Nephron (organoid): ENCODE measurements at regions not wholly inside any gene's neighbourhood (a gene's known extent, or its start where the extent isn't known, plus 50 kb on each side); places are given as distances from the start of the nearest gene placed in this dataset.

ENCODE experiments used
- H3K27ac Mint-ChIP-seq, 3 experiments: 2 replicates each; pipeline ENCODE4 v1.8.0; 2020; ENCODE audit warnings: mixed read lengths in 3 of 3, mild to moderate bottlenecking in 2 of 3, moderate library complexity in 1 of 3
- H3K27me3 Mint-ChIP-seq: 2 replicates; pipeline ENCODE4 v1.8.0; 2021; ENCODE audit warnings: low read depth, mild to moderate bottlenecking, moderate library complexity, mixed read lengths
- H3K36me3 Mint-ChIP-seq: 2 replicates; pipeline ENCODE4 v1.8.0; 2020; ENCODE audit warnings: low read depth, mixed read lengths
- H3K4me1 Mint-ChIP-seq: 2 replicates; pipeline ENCODE4 v1.8.0; 2020; ENCODE audit warnings: mixed read lengths
- H3K4me3 Mint-ChIP-seq, 3 experiments: 2 replicates each; pipeline ENCODE4 v1.8.0; 2020; ENCODE audit warnings: mild to moderate bottlenecking in 3 of 3, mixed read lengths in 3 of 3, moderate library complexity in 2 of 3
- H3K9me3 Mint-ChIP-seq: 2 replicates; pipeline ENCODE4 v1.8.0; 2020; ENCODE audit warnings: mixed read lengths
- CTCF ChIP-seq, 3 experiments: fragments of 200-600 bp; sonication (generic); IDR thresholded peaks; one replicate each; pipeline ENCODE4 v1.5.0; 2021; ENCODE audit warnings: antibody characterized with exemption in 3 of 3; ENCODE audit not compliant: unreplicated experiment in 3 of 3

- TF ChIP-seq CTCF (IDR thresholded peaks at IDR 0.05; ENCODE audit: unreplicated experiment in 3 of 3) = no peak
- Mint-ChIP-seq H3K4me3 (no peak overlapping the region), H3K9me3 (no peaks in the 10 kb centered on the region), H3K36me3 (no peaks in the 10 kb centered on the region), H3K27ac (no peak overlapping the region), H3K27me3 (no peaks in the 10 kb centered on the region), H3K4me1 (no peaks in the 10 kb centered on the region)
Measured at GRCh38 chr7:131242123-131242650, 85.5 kb upstream of the MKLN1 start.

- Mint-ChIP-seq H3K36me3 (no peaks in the 10 kb centered on the region), H3K27ac (no peak overlapping the region), H3K27me3 (no peaks in the 10 kb centered on the region), H3K9me3 (no peaks in the 10 kb centered on the region), H3K4me1 (no peaks in the 10 kb centered on the region), H3K4me3 (no peak overlapping the region)
- no peak for TF ChIP-seq CTCF (IDR thresholded peaks at IDR 0.05; ENCODE audit: unreplicated experiment in 3 of 3)
Measured at GRCh38 chr7:131244259-131244852, 83.3 kb upstream of the MKLN1 start.

- H3K27ac Mint-ChIP-seq = no peak overlapping the region
- no peak for TF ChIP-seq CTCF (IDR thresholded peaks at IDR 0.05; ENCODE audit: unreplicated experiment in 3 of 3)
- H3K4me3 Mint-ChIP-seq = no peak overlapping the region
- no peaks in the 10 kb centered on the region for H3K4me1 Mint-ChIP-seq
- H3K9me3 Mint-ChIP-seq = peaks cover 9% of the 10 kb centered on the region
- H3K27me3 Mint-ChIP-seq = no peaks in the 10 kb centered on the region
- no peaks in the 10 kb centered on the region for H3K36me3 Mint-ChIP-seq
Measured at GRCh38 chr7:131249003-131249402, 78.7 kb upstream of the MKLN1 start.

- Mint-ChIP-seq H3K4me1 (no peaks in the 10 kb centered on the region), H3K4me3 (no peak overlapping the region), H3K9me3 (peaks cover 14% of the 10 kb centered on the region), H3K36me3 (no peaks in the 10 kb centered on the region), H3K27ac (no peak overlapping the region), H3K27me3 (no peaks in the 10 kb centered on the region)
- TF ChIP-seq CTCF (IDR thresholded peaks at IDR 0.05; ENCODE audit: unreplicated experiment in 3 of 3) = no peak
Measured at GRCh38 chr7:131249483-131249882, 78.2 kb upstream of the MKLN1 start.

GRCh38 chr7:131250331-131250730 is 77.3 kb upstream of the MKLN1 start:
- Mint-ChIP-seq H3K27me3 (no peaks in the 10 kb centered on the region), H3K9me3 (peaks cover 20% of the 10 kb centered on the region), H3K4me1 (no peaks in the 10 kb centered on the region), H3K4me3 (no peak overlapping the region), H3K27ac (no peak overlapping the region), H3K36me3 (no peaks in the 10 kb centered on the region)
- no peak for TF ChIP-seq CTCF (IDR thresholded peaks at IDR 0.05; ENCODE audit: unreplicated experiment in 3 of 3)

GRCh38 chr7:131251371-131251770 is 76.3 kb upstream of the MKLN1 start:
- Mint-ChIP-seq H3K4me1 (no peaks in the 10 kb centered on the region), H3K36me3 (no peaks in the 10 kb centered on the region), H3K27ac (no peak overlapping the region), H3K4me3 (no peak overlapping the region), H3K9me3 (peaks cover 23% of the 10 kb centered on the region), H3K27me3 (no peaks in the 10 kb centered on the region)
- no peak for TF ChIP-seq CTCF (IDR thresholded peaks at IDR 0.05; ENCODE audit: unreplicated experiment in 3 of 3)
